ENCODE measurements at regions not wholly inside any gene's neighbourhood (a gene's known extent, or its start where the extent isn't known, plus 50 kb on each side); places are given as distances from the start of the nearest gene placed in this dataset.

- no peak for DNase-seq
- no peaks in the 10 kb centered on the region for H3K9me3 ChIP-seq (replicated peaks; ENCODE audit: control insufficient read depth, low read depth, low read length)
- H3K27ac ChIP-seq (ENCODE audit: low read length) = no peak overlapping the region
- H3K27me3 ChIP-seq (ENCODE audit: control insufficient read depth, insufficient read depth, low read length) = peaks cover 42% of the 10 kb centered on the region
- no peak overlapping the region for H3K4me3 ChIP-seq (ENCODE audit: low read length)
- no peaks in the 10 kb centered on the region for H3K36me3 ChIP-seq (ENCODE audit: control insufficient read depth, insufficient read depth, low read length)
- 83% methylated on average over 25 of the region's 28 CpGs for WGBS (ENCODE audit: insufficient coverage)
- peaks cover 5% of the 10 kb centered on the region for H3K4me1 ChIP-seq (ENCODE audit: control insufficient read depth, insufficient read depth, low read length)
These were observed 94.9 kb downstream of the ADRA2C start for GRCh38 chr4:3860913-3861636.

- 55% methylated on average over 11 of the region's 14 CpGs for WGBS (ENCODE audit: insufficient coverage)
These were observed 95.8 kb downstream of the ADRA2C start for GRCh38 chr4:3861720-3862639.

GRCh38 chr4:3862640-3863420 is 96.6 kb downstream of the ADRA2C start:
- H3K4me1 ChIP-seq (ENCODE audit: control insufficient read depth, insufficient read depth, low read length) = peaks cover 5% of the 10 kb centered on the region
- WGBS (ENCODE audit: insufficient coverage) = 16% methylated on average over 14 of the region's 23 CpGs
- peak; percentile 59 for DNase-seq
- H3K36me3 ChIP-seq (ENCODE audit: control insufficient read depth, insufficient read depth, low read length) = no peaks in the 10 kb centered on the region
- no peak overlapping the region for H3K4me3 ChIP-seq (ENCODE audit: low read length)
- peaks cover 36% of the 10 kb centered on the region for H3K27me3 ChIP-seq (ENCODE audit: control insufficient read depth, insufficient read depth, low read length)
- no peaks in the 10 kb centered on the region for H3K9me3 ChIP-seq (replicated peaks; ENCODE audit: control insufficient read depth, low read depth, low read length)
- H3K27ac ChIP-seq (ENCODE audit: low read length) = peak overlapping the region; percentile 38

More at GRCh38 chr4:3861720-3862639, 95.8 kb downstream of the ADRA2C start:
- Histone ChIP-seq H3K36me3 (ENCODE audit: control insufficient read depth, insufficient read depth, low read length) (no peaks in the 10 kb centered on the region), H3K4me1 (ENCODE audit: control insufficient read depth, insufficient read depth, low read length) (peaks cover 5% of the 10 kb centered on the region), H3K27me3 (ENCODE audit: control insufficient read depth, insufficient read depth, low read length) (peaks cover 38% of the 10 kb centered on the region), H3K9me3 (replicated peaks; ENCODE audit: control insufficient read depth, low read depth, low read length) (no peaks in the 10 kb centered on the region), H3K27ac (ENCODE audit: low read length) (peak overlapping the region; percentile 38), H3K4me3 (ENCODE audit: low read length) (no peak overlapping the region)
- no peak for DNase-seq

- H3K4me1 ChIP-seq (ENCODE audit: control insufficient read depth, insufficient read depth, low read length) = peaks cover 5% of the 10 kb centered on the region
- 68% methylated on average over 30 of the region's 33 CpGs for WGBS (ENCODE audit: insufficient coverage)
- H3K36me3 ChIP-seq (ENCODE audit: control insufficient read depth, insufficient read depth, low read length) = no peaks in the 10 kb centered on the region
- H3K9me3 ChIP-seq (replicated peaks; ENCODE audit: control insufficient read depth, low read depth, low read length) = no peaks in the 10 kb centered on the region
- H3K4me3 ChIP-seq (ENCODE audit: low read length) = no peak overlapping the region
- DNase-seq = no peak
- H3K27me3 ChIP-seq (ENCODE audit: control insufficient read depth, insufficient read depth, low read length) = peaks cover 32% of the 10 kb centered on the region
- H3K27ac ChIP-seq (ENCODE audit: low read length) = no peak overlapping the region
These were observed 97.9 kb downstream of the ADRA2C start for GRCh38 chr4:3863841-3864741.

GRCh38 chr4:3864742-3865721 is 98.8 kb downstream of the ADRA2C start:
- no peaks in the 10 kb centered on the region for H3K9me3 ChIP-seq (replicated peaks; ENCODE audit: control insufficient read depth, low read depth, low read length)
- no peak overlapping the region for H3K27ac ChIP-seq (ENCODE audit: low read length)
- WGBS (ENCODE audit: insufficient coverage) = 65% methylated on average over 15 of the region's 28 CpGs
- H3K4me1 ChIP-seq (ENCODE audit: control insufficient read depth, insufficient read depth, low read length) = peaks cover 5% of the 10 kb centered on the region
- DNase-seq = no peak
- peaks cover 40% of the 10 kb centered on the region for H3K27me3 ChIP-seq (ENCODE audit: control insufficient read depth, insufficient read depth, low read length)
- no peak overlapping the region for H3K4me3 ChIP-seq (ENCODE audit: low read length)
- no peaks in the 10 kb centered on the region for H3K36me3 ChIP-seq (ENCODE audit: control insufficient read depth, insufficient read depth, low read length)

GRCh38 chr4:3865986-3866812 is 100.0 kb downstream of the ADRA2C start:
- WGBS (ENCODE audit: insufficient coverage) = 92% methylated on average over 19 of the region's 24 CpGs
- no peak for DNase-seq
- H3K27me3 ChIP-seq (ENCODE audit: control insufficient read depth, insufficient read depth, low read length) = peaks cover 49% of the 10 kb centered on the region

GRCh38 chr4:3866813-3867129 is 100.6 kb downstream of the ADRA2C start:
- WGBS (ENCODE audit: insufficient coverage) = 81% methylated on average over 9 of the region's 9 CpGs
- H3K4me1 ChIP-seq (ENCODE audit: control insufficient read depth, insufficient read depth, low read length) = peaks cover 5% of the 10 kb centered on the region
- H3K27me3 ChIP-seq (ENCODE audit: control insufficient read depth, insufficient read depth, low read length) = peaks cover 54% of the 10 kb centered on the region
- H3K27ac ChIP-seq (ENCODE audit: low read length) = no peak overlapping the region
- H3K4me3 ChIP-seq (ENCODE audit: low read length) = no peak overlapping the region
- no peaks in the 10 kb centered on the region for H3K36me3 ChIP-seq (ENCODE audit: control insufficient read depth, insufficient read depth, low read length)
- no peaks in the 10 kb centered on the region for H3K9me3 ChIP-seq (replicated peaks; ENCODE audit: control insufficient read depth, low read depth, low read length)
- DNase-seq = no peak

More at GRCh38 chr4:3865986-3866812, 100.0 kb downstream of the ADRA2C start:
- H3K9me3 ChIP-seq (replicated peaks; ENCODE audit: control insufficient read depth, low read depth, low read length) = no peaks in the 10 kb centered on the region
- no peak overlapping the region for H3K27ac ChIP-seq (ENCODE audit: low read length)
- H3K4me1 ChIP-seq (ENCODE audit: control insufficient read depth, insufficient read depth, low read length) = peaks cover 5% of the 10 kb centered on the region
- H3K36me3 ChIP-seq (ENCODE audit: control insufficient read depth, insufficient read depth, low read length) = no peaks in the 10 kb centered on the region
- no peak overlapping the region for H3K4me3 ChIP-seq (ENCODE audit: low read length)

- WGBS (ENCODE audit: insufficient coverage) = 80% methylated on average over 14 of the region's 16 CpGs
- Histone ChIP-seq H3K9me3 (replicated peaks; ENCODE audit: control insufficient read depth, low read depth, low read length) (no peaks in the 10 kb centered on the region), H3K27ac (ENCODE audit: low read length) (no peak overlapping the region), H3K4me3 (ENCODE audit: low read length) (no peak overlapping the region), H3K36me3 (ENCODE audit: control insufficient read depth, insufficient read depth, low read length) (no peaks in the 10 kb centered on the region), H3K27me3 (ENCODE audit: control insufficient read depth, insufficient read depth, low read length) (peaks cover 57% of the 10 kb centered on the region), H3K4me1 (ENCODE audit: control insufficient read depth, insufficient read depth, low read length) (peaks cover 5% of the 10 kb centered on the region)
- no peak for DNase-seq
These were observed 101.4 kb downstream of the ADRA2C start for GRCh38 chr4:3867403-3868100.

Data from muscle of leg (tissue), 3 donors.